HEK293 (cell line): ENCODE measurements at regions not wholly inside any gene's neighbourhood (a gene's known extent, or its start where the extent isn't known, plus 50 kb on each side); places are given as distances from the start of the nearest gene placed in this dataset.

Experiments used
- CTCF ChIA-PET: fragments of 350-600 bp; formaldehyde crosslinking; extraction: SDS; loops from one replicate; lab custom pipeline; 2021; ENCODE audit warnings: antibody characterized with exemption; lab: Yijun Ruan, JAX
- POLR2A ChIA-PET: fragments of 300-600 bp; formaldehyde crosslinking; extraction: SDS; loops from one replicate; lab custom pipeline; 2020; ENCODE audit warnings: antibody characterized with exemption, inconsistent platforms; lab: Yijun Ruan, JAX
- H3K27ac ChIP-seq: fragments of 200-500 bp; sonication (Bioruptor generic); 2 replicates; pipeline ENCODE4 v1.5.1; 2014; ENCODE audit warnings: low read depth, low read length, control low read depth, inconsistent platforms; ENCODE audit errors: extremely low read depth
- H3K36me3 ChIP-seq, 2 experiments: fragments of 200-500 bp in 1 of 2; sonication (Bioruptor generic) in 1 of 2; 1 replicate in 1 of 2; 2 replicates in 1 of 2; pipeline ENCODE4 v1.5.1; 2014 to 2017; ENCODE audit warnings: inconsistent platforms in 2 of 2, low read length in 2 of 2; ENCODE audit not compliant: control insufficient read depth in 2 of 2, insufficient read depth in 1 of 2
- H3K4me1 ChIP-seq: fragments of 200-500 bp; sonication (Bioruptor generic); 2 replicates; pipeline ENCODE4 v1.5.1; 2014; ENCODE audit warnings: mild to moderate bottlenecking, low read length, inconsistent platforms; ENCODE audit not compliant: control insufficient read depth, insufficient read depth
- H3K4me3 ChIP-seq: 2 replicates; pipeline ENCODE4 v1.5.1; 2011; ENCODE audit warnings: low read depth, mild to moderate bottlenecking, control low read depth, low read length, moderate library complexity
- H3K9me3 ChIP-seq: fragments of 200-500 bp; sonication (Bioruptor generic); 2 replicates; pipeline ENCODE4 v1.5.1; 2014; ENCODE audit warnings: low read depth, low read length, inconsistent platforms; ENCODE audit not compliant: control insufficient read depth, insufficient read depth
- MYNN ChIP-seq: fragments of 450-650 bp; formaldehyde crosslinking; IDR thresholded peaks from 2 replicates; pipeline ENCODE4 v1.5.1; 2016; ENCODE audit warnings: missing biosample characterization, missing genetic modification characterization, borderline replicate concordance
- SALL2 ChIP-seq: fragments of 450-650 bp; formaldehyde crosslinking; IDR thresholded peaks from 2 replicates; pipeline ENCODE4 v1.5.0; 2017; ENCODE audit warnings: missing biosample characterization, mild to moderate bottlenecking, missing genetic modification characterization, borderline replicate concordance
- SP3 ChIP-seq: fragments of 450-650 bp; formaldehyde crosslinking; IDR thresholded peaks from 2 replicates; pipeline ENCODE4 v1.5.1; 2016; ENCODE audit warnings: missing biosample characterization, missing genetic modification characterization
- ZBTB17 ChIP-seq: fragments of 450-650 bp; formaldehyde crosslinking; IDR thresholded peaks from 2 replicates; pipeline ENCODE4 v1.5.1; 2016; ENCODE audit warnings: missing biosample characterization, missing genetic modification characterization
- ZFHX2 ChIP-seq: fragments of 450-650 bp; formaldehyde crosslinking; conservative IDR thresholded peaks from 2 replicates; pipeline ENCODE4 v1.5.1; 2016; ENCODE audit warnings: missing biosample characterization, missing genetic modification characterization
- ZNF112 ChIP-seq: fragments of 450-650 bp; formaldehyde crosslinking; IDR thresholded peaks from 2 replicates; pipeline ENCODE4 v1.5.0; 2017; ENCODE audit warnings: missing biosample characterization, missing genetic modification characterization
- ZNF239 ChIP-seq: fragments of 450-650 bp; formaldehyde crosslinking; IDR thresholded peaks from 2 replicates; pipeline ENCODE4 v1.5.1; 2016; ENCODE audit warnings: missing biosample characterization, missing genetic modification characterization
- ZNF24 ChIP-seq: fragments of 450-650 bp; formaldehyde crosslinking; IDR thresholded peaks from 2 replicates; pipeline ENCODE4 v1.5.1; 2016; ENCODE audit warnings: missing biosample characterization, missing genetic modification characterization
- ZNF266 ChIP-seq: fragments of 450-650 bp; formaldehyde crosslinking; IDR thresholded peaks from 2 replicates; pipeline ENCODE4 v1.5.1; 2016; ENCODE audit warnings: missing biosample characterization, missing genetic modification characterization, low read depth
- ZNF302 ChIP-seq: fragments of 450-650 bp; formaldehyde crosslinking; IDR thresholded peaks from 2 replicates; pipeline ENCODE4 v1.5.1; 2016; ENCODE audit warnings: missing biosample characterization, missing genetic modification characterization, low read depth
- ZNF341 ChIP-seq: fragments of 450-650 bp; formaldehyde crosslinking; IDR thresholded peaks from 2 replicates; pipeline ENCODE4; 2016; ENCODE audit warnings: low read depth, missing biosample characterization, missing genetic modification characterization
- ZNF404 ChIP-seq: fragments of 450-650 bp; formaldehyde crosslinking; IDR thresholded peaks from 2 replicates; pipeline ENCODE4 v1.5.1; 2017; ENCODE audit warnings: missing biosample characterization, missing genetic modification characterization
- ZNF433 ChIP-seq: fragments of 450-650 bp; formaldehyde crosslinking; IDR thresholded peaks from 2 replicates; pipeline ENCODE4 v1.5.1; 2016; ENCODE audit warnings: missing biosample characterization, missing genetic modification characterization, low read depth
- ZNF518A ChIP-seq: fragments of 450-650 bp; formaldehyde crosslinking; conservative IDR thresholded peaks from 2 replicates; pipeline ENCODE4 v1.5.1; 2016; ENCODE audit warnings: low read depth, missing biosample characterization, missing genetic modification characterization
- ZNF544 ChIP-seq: fragments of 450-650 bp; formaldehyde crosslinking; IDR thresholded peaks from 2 replicates; pipeline ENCODE4 v1.5.0; 2017; ENCODE audit warnings: missing biosample characterization, missing genetic modification characterization
- ZNF610 ChIP-seq: fragments of 450-650 bp; formaldehyde crosslinking; IDR thresholded peaks from 2 replicates; pipeline ENCODE4 v1.5.1; 2016; ENCODE audit warnings: missing biosample characterization, missing genetic modification characterization, borderline replicate concordance
- ZNF660 ChIP-seq: fragments of 450-650 bp; IDR thresholded peaks from 2 replicates; pipeline ENCODE4 v1.5.1; 2018; ENCODE audit warnings: missing biosample characterization, mild to moderate bottlenecking, missing genetic modification characterization
- ZNF704 ChIP-seq: fragments of 450-650 bp; formaldehyde crosslinking; IDR thresholded peaks from 2 replicates; pipeline ENCODE4 v1.5.1; 2016; ENCODE audit warnings: missing biosample characterization, missing genetic modification characterization
- ZNF843 ChIP-seq: fragments of 450-650 bp; formaldehyde crosslinking; IDR thresholded peaks from 2 replicates; pipeline ENCODE4 v1.5.1; 2016; ENCODE audit warnings: missing biosample characterization, missing genetic modification characterization
- TF ChIP-seq, protein P1 (sequence below): fragments of 450-650 bp; formaldehyde crosslinking; IDR thresholded peaks from 2 replicates; pipeline ENCODE4 v1.5.1; 2016; ENCODE audit warnings: missing biosample characterization, missing genetic modification characterization, borderline replicate concordance
- TF ChIP-seq, protein P2 (sequence below): fragments of 450-650 bp; formaldehyde crosslinking; IDR thresholded peaks from 2 replicates; pipeline ENCODE4 v1.5.1; 2016; ENCODE audit warnings: missing biosample characterization, missing genetic modification characterization
- TF ChIP-seq, protein P3 (sequence below): fragments of 450-650 bp; formaldehyde crosslinking; IDR thresholded peaks from 2 replicates; pipeline ENCODE4 v1.5.1; 2016; ENCODE audit warnings: missing biosample characterization, missing genetic modification characterization
- TF ChIP-seq, protein P4 (sequence below): fragments of 450-650 bp; formaldehyde crosslinking; IDR thresholded peaks from 2 replicates; pipeline ENCODE4 v1.5.1; 2016; ENCODE audit warnings: missing biosample characterization, missing genetic modification characterization

DNA sequence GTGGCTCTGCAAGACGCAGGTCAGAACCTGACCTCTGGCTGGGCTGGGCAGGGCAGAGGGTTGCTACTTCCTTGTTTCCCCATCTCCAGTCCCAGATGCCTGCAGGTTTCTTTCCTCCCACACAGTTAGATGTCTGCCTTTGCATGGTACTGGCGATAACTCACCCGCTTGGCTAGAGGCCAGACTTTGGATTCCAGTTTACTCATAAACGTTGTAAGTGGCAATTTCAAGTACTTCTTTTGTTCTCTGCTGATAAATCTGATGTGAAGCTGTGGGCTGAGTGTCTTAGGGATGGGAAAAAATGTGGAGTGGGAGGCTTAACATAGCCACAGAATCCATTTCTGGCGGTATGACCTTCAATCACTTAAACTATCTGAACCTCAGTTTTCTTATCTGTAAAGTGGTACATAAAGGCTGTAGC lies 194.2 kb downstream of the EBLN2 start (continued):
- TF ChIP-seq, protein P1, sequence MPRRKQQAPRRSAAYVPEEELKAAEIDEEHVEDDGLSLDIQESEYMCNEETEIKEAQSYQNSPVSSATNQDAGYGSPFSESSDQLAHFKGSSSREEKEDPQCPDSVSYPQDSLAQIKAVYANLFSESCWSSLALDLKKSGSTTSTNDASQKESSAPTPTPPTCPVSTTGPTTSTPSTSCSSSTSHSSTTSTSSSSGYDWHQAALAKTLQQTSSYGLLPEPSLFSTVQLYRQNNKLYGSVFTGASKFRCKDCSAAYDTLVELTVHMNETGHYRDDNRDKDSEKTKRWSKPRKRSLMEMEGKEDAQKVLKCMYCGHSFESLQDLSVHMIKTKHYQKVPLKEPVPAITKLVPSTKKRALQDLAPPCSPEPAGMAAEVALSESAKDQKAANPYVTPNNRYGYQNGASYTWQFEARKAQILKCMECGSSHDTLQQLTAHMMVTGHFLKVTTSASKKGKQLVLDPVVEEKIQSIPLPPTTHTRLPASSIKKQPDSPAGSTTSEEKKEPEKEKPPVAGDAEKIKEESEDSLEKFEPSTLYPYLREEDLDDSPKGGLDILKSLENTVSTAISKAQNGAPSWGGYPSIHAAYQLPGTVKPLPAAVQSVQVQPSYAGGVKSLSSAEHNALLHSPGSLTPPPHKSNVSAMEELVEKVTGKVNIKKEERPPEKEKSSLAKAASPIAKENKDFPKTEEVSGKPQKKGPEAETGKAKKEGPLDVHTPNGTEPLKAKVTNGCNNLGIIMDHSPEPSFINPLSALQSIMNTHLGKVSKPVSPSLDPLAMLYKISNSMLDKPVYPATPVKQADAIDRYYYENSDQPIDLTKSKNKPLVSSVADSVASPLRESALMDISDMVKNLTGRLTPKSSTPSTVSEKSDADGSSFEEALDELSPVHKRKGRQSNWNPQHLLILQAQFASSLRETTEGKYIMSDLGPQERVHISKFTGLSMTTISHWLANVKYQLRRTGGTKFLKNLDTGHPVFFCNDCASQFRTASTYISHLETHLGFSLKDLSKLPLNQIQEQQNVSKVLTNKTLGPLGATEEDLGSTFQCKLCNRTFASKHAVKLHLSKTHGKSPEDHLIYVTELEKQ, result 0 out of 2 replicates have a peak, but pooled peaks have one; percentile 39
- TF ChIP-seq SALL2 (tag by site-specific recombination) (no peak), ZNF843 (tag by site-specific recombination) (peak; percentile 92), SP3 (tag by site-specific recombination) (no peak), MYNN (no peak)

DNA sequence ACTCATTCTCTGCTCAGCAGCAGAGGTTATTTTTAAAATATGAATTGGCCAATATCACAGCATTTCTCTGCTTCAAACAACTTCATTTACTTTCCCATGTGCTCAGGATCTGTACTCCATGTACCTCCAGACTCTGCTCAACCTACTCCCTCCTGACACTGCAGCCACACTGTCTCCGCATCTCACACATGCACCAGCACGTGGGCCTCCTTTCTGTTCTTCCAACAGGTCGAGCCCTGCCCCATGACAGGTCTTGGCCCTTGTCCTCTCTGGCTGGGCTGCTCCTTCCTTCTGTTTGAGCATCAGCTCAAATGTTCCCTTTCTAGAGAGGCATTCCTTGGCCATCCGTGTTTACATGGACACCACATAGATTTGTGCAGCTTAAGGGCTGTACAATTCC lies 195.7 kb downstream of the EBLN2 start:
- CTCF ChIA-PET, result interaction anchor here (0.7 to 0.9 kb wide), 2 partner anchors 29 to 65 kb away, joined by 4 to 5 read pairs; no protein-coding TSS in a partner anchor
- Histone ChIP-seq H3K27ac (peak overlapping the region; percentile 43; the same call in 1 of the 2 replicates), H3K4me3 (no peak overlapping the region), H3K36me3 (no peaks in the 10 kb centered on the region), H3K4me1 (peaks cover 23% of the 10 kb centered on the region), H3K9me3 (no peaks in the 10 kb centered on the region)
- POLR2A ChIA-PET, result no interaction called here
- TF ChIP-seq ZNF24 (tag by site-specific recombination), result no peak
- TF ChIP-seq ZNF704 (tag by site-specific recombination), result no peak
- no peak for TF ChIP-seq ZNF518A (tag by site-specific recombination)
- TF ChIP-seq ZNF660 (tag by site-specific recombination), result no peak
- TF ChIP-seq ZNF433 (tag by site-specific recombination), result no peak
- TF ChIP-seq, protein P2, sequence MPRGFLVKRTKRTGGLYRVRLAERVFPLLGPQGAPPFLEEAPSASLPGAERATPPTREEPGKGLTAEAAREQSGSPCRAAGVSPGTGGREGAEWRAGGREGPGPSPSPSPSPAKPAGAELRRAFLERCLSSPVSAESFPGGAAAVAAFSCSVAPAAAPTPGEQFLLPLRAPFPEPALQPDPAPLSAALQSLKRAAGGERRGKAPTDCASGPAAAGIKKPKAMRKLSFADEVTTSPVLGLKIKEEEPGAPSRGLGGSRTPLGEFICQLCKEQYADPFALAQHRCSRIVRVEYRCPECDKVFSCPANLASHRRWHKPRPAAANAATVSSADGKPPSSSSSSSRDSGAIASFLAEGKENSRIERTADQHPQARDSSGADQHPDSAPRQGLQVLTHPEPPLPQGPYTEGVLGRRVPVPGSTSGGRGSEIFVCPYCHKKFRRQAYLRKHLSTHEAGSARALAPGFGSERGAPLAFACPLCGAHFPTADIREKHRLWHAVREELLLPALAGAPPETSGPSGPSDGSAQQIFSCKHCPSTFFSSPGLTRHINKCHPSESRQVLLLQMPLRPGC (tag by site-specific recombination), result no peak
- TF ChIP-seq, protein P3, sequence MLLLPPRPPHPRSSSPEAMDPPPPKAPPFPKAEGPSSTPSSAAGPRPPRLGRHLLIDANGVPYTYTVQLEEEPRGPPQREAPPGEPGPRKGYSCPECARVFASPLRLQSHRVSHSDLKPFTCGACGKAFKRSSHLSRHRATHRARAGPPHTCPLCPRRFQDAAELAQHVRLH (tag by site-specific recombination), result no peak
- no peak for TF ChIP-seq ZBTB17
- TF ChIP-seq ZNF544 (tag by site-specific recombination), result no peak
- TF ChIP-seq ZNF610 (tag by site-specific recombination), result no peak
- TF ChIP-seq, protein P4, sequence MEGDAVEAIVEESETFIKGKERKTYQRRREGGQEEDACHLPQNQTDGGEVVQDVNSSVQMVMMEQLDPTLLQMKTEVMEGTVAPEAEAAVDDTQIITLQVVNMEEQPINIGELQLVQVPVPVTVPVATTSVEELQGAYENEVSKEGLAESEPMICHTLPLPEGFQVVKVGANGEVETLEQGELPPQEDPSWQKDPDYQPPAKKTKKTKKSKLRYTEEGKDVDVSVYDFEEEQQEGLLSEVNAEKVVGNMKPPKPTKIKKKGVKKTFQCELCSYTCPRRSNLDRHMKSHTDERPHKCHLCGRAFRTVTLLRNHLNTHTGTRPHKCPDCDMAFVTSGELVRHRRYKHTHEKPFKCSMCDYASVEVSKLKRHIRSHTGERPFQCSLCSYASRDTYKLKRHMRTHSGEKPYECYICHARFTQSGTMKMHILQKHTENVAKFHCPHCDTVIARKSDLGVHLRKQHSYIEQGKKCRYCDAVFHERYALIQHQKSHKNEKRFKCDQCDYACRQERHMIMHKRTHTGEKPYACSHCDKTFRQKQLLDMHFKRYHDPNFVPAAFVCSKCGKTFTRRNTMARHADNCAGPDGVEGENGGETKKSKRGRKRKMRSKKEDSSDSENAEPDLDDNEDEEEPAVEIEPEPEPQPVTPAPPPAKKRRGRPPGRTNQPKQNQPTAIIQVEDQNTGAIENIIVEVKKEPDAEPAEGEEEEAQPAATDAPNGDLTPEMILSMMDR (tag by site-specific recombination), result no peak
- TF ChIP-seq ZNF404 (tag by site-specific recombination), result no peak
- no peak for TF ChIP-seq ZNF266
- no peak for TF ChIP-seq ZNF112 (tag by site-specific recombination)
- TF ChIP-seq ZFHX2 (tag by site-specific recombination), result no peak
- no peak for TF ChIP-seq ZNF341 (tag by site-specific recombination)
- no peak for TF ChIP-seq ZNF302 (tag by site-specific recombination)
- TF ChIP-seq ZNF239 (tag by site-specific recombination), result no peak
